ENCODE measurements at regions not wholly inside any gene's neighbourhood (a gene's known extent, or its start where the extent isn't known, plus 50 kb on each side); places are given as distances from the start of the nearest gene placed in this dataset.
A peak's percentile ranks its signal among the peaks of the same experiment; 100 is the strongest.

DNA sequence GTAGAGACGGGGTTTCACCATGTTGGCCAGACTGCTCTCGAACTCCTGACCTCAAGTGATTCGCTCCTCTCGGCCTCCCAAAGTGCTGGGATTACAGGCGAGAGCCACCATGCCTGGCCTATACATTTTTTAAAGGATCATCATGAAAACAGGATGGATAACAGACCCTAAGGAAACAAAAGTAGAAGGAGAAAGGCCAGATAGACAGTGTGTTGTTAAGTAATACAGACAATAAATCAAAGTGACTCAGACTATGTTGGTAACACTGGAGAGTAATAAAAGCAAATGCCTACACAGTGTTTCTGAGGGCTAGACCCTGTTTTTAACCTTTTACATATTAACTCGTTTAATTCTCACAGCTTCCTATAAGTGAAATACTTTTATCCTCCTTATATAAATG, 133.8 kb upstream of the MCTP2 start:
- Histone ChIP-seq H3K4me3 (ENCODE audit: low read depth, low read length) (no peak overlapping the region), H3K36me3 (ENCODE audit: control insufficient read depth, insufficient read depth, low read length) (no peaks in the 10 kb centered on the region), H3K27me3 (ENCODE audit: control insufficient read depth, insufficient read depth, low read length) (no peaks in the 10 kb centered on the region)
- TF ChIP-seq, protein P1, sequence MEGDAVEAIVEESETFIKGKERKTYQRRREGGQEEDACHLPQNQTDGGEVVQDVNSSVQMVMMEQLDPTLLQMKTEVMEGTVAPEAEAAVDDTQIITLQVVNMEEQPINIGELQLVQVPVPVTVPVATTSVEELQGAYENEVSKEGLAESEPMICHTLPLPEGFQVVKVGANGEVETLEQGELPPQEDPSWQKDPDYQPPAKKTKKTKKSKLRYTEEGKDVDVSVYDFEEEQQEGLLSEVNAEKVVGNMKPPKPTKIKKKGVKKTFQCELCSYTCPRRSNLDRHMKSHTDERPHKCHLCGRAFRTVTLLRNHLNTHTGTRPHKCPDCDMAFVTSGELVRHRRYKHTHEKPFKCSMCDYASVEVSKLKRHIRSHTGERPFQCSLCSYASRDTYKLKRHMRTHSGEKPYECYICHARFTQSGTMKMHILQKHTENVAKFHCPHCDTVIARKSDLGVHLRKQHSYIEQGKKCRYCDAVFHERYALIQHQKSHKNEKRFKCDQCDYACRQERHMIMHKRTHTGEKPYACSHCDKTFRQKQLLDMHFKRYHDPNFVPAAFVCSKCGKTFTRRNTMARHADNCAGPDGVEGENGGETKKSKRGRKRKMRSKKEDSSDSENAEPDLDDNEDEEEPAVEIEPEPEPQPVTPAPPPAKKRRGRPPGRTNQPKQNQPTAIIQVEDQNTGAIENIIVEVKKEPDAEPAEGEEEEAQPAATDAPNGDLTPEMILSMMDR (IDR thresholded peaks at IDR 0.05; ENCODE audit: insufficient read depth, low read depth, low read length) = no peak
- CTCF ChIA-PET = interaction anchor here (1.5 kb wide), 1 partner anchor 11 kb away, joined by 3 read pairs; no protein-coding TSS in a partner anchor
- no peak for DNase-seq (ENCODE audit: low read depth)
- POLR2A ChIA-PET = no interaction called here

DNA sequence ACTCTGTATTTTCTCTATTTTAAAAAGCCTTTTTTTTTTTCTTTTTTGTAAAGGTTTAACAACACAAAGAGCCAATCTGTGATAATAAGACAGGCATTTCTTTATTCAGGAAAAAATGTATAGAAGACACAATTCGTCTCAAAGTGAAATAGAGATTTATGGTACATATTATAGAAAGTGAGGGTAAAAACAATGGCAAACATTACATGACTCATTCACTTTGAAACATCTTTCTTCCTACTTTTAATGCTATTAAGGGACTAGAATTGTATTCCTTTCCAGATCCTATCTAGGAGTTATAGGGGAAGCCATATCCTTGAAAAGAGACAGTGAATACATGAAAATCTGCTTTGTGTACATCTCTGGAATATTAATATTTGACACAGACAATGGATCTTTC, 137.1 kb upstream of the MCTP2 start:
- Histone ChIP-seq H3K27me3 (ENCODE audit: control insufficient read depth, insufficient read depth, low read length) (no peaks in the 10 kb centered on the region), H3K36me3 (ENCODE audit: control insufficient read depth, insufficient read depth, low read length) (no peaks in the 10 kb centered on the region), H3K4me3 (ENCODE audit: low read depth, low read length) (no peak overlapping the region)
- ChIA-PET CTCF (no interaction called here), POLR2A (no interaction called here)
- TF ChIP-seq, protein P1 (IDR thresholded peaks at IDR 0.05; ENCODE audit: insufficient read depth, low read depth, low read length) = no peak
- no peak for DNase-seq (ENCODE audit: low read depth)

DNA sequence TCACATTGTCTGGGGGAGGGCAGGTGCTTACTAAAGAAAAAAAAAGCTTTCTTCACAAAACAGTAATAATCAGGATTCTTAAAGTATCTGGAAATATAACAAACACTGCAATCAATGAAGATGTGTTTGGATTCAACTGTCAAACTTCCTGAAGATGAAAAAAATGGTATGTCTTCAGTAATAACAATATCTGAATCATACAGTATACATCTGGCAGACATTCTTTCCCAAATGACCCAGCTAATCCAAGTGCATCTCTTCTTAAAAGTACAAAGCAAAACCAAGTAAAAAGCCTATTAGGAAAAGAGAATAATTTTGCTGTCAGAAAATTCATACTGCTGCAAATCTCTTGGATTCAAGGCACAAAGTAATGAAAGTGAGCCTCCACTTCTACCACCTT, 145.0 kb upstream of the MCTP2 start:
- Histone ChIP-seq H3K27me3 (ENCODE audit: control insufficient read depth, insufficient read depth, low read length) (no peaks in the 10 kb centered on the region), H3K4me3 (ENCODE audit: low read depth, low read length) (no peak overlapping the region), H3K36me3 (ENCODE audit: control insufficient read depth, insufficient read depth, low read length) (no peaks in the 10 kb centered on the region)
- TF ChIP-seq, protein P1 (IDR thresholded peaks at IDR 0.05; ENCODE audit: insufficient read depth, low read depth, low read length) = no peak
- no peak for DNase-seq (ENCODE audit: low read depth)
- POLR2A ChIA-PET = no interaction called here
- CTCF ChIA-PET = no interaction called here

DNA sequence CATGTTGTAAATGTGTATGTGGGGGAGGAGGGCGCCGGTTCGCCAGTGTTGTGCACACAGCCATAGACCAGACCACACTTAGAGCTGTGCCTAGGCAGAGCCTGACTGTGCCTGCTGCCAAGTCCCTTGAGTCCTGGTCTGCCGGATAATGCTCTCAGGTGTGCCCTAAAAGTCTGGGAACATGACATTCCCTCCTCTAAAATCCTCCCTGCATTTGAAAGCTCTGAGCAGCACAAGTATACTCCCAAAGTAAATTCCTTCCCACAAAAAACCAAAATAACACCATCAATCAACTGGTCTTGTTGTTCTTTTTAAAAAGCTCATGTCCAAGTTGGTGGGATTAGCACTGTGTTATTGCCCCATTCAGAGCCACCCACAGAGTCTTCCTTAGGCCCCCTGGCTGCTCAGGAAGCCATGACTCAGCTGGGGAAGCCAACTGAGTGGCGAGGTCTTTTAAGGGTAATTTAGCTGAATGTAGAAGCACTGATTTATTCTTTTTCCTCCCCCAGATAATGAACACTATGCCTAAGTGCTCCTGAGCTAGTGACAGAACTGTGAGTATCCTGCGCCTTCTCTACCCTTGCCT, 147.8 kb upstream of the MCTP2 start:
- Histone ChIP-seq H3K4me3 (ENCODE audit: low read depth, low read length) (no peak overlapping the region), H3K36me3 (ENCODE audit: control insufficient read depth, insufficient read depth, low read length) (no peaks in the 10 kb centered on the region), H3K27me3 (ENCODE audit: control insufficient read depth, insufficient read depth, low read length) (no peaks in the 10 kb centered on the region)
- POLR2A ChIA-PET = no interaction called here
- CTCF ChIA-PET = interaction anchor here (0.7 to 1.5 kb wide), 3 partner anchors 16 to 957 kb away, joined by 3 read pairs; no protein-coding TSS in a partner anchor
- DNase-seq (ENCODE audit: low read depth) = peak; percentile 5
- TF ChIP-seq, protein P1 (IDR thresholded peaks at IDR 0.05; ENCODE audit: insufficient read depth, low read depth, low read length) = 0 out of 2 replicates have a peak, but pooled peaks have one; percentile 4

DNA sequence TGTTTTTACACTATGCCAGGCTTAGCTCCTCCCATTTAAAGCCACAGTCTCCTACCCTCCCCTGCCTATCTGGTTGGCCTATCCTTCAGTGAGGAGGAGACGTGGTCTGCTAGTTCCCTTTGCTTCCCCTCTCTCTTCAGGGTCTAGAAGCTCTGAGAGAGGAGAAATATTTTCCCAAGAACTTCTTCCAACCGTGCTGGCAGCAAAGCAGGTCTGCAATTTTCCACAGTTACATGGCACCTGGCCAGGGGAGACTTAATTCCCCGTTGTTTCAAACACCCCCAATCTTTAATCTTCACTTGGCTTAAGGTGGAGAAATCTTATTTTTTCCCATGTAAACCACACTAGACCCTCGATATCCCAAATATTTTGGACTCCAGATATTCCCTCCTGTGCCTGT, 149.5 kb upstream of the MCTP2 start:
- Histone ChIP-seq H3K4me3 (ENCODE audit: low read depth, low read length) (no peak overlapping the region), H3K27me3 (ENCODE audit: control insufficient read depth, insufficient read depth, low read length) (no peaks in the 10 kb centered on the region), H3K36me3 (ENCODE audit: control insufficient read depth, insufficient read depth, low read length) (no peaks in the 10 kb centered on the region)
- CTCF ChIA-PET = no interaction called here
- no peak for DNase-seq (ENCODE audit: low read depth)
- POLR2A ChIA-PET = no interaction called here
- TF ChIP-seq, protein P1 (IDR thresholded peaks at IDR 0.05; ENCODE audit: insufficient read depth, low read depth, low read length) = no peak

Data from BJ (cell line).